ENCODE measurements at regions not wholly inside any gene's neighbourhood (a gene's known extent, or its start where the extent isn't known, plus 50 kb on each side); places are given as distances from the start of the nearest gene placed in this dataset.

DNA sequence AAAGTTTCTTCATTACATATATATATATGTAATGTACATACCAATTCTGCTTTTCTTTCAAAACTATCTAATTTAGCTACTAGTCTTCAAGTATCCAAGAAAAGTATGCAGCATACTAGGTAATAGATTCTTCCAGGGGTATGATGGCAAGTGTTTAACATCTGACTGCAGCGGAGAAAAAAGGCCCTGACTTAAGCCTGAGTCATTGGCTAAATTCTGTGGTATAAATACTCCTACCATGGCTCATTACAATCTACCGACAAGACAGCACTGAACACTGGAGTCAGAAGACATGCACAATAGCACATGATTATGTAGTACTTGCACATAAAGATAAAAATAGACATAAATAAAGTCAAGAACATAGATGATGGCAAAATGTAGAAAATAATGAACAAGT, 439.9 kb downstream of the BRINP1 start:
- TF ChIP-seq, protein P1, sequence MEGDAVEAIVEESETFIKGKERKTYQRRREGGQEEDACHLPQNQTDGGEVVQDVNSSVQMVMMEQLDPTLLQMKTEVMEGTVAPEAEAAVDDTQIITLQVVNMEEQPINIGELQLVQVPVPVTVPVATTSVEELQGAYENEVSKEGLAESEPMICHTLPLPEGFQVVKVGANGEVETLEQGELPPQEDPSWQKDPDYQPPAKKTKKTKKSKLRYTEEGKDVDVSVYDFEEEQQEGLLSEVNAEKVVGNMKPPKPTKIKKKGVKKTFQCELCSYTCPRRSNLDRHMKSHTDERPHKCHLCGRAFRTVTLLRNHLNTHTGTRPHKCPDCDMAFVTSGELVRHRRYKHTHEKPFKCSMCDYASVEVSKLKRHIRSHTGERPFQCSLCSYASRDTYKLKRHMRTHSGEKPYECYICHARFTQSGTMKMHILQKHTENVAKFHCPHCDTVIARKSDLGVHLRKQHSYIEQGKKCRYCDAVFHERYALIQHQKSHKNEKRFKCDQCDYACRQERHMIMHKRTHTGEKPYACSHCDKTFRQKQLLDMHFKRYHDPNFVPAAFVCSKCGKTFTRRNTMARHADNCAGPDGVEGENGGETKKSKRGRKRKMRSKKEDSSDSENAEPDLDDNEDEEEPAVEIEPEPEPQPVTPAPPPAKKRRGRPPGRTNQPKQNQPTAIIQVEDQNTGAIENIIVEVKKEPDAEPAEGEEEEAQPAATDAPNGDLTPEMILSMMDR (IDR thresholded peaks at IDR 0.05) = no peak
- TF ChIP-seq POLR2A (IDR thresholded peaks at IDR 0.05; ENCODE audit: low read depth) = no peak
- TF ChIP-seq POLR2AphosphoS5 (IDR thresholded peaks at IDR 0.05) = no peak
- TF ChIP-seq EP300 (IDR thresholded peaks at IDR 0.05) = no peak

Data from esophagus muscularis mucosa (tissue), 4 donors.